ENCODE measurements at regions not wholly inside any gene's neighbourhood (a gene's known extent, or its start where the extent isn't known, plus 50 kb on each side); places are given as distances from the start of the nearest gene placed in this dataset.

- ATAC-seq (ENCODE audit: insufficient read depth, low FRiP score): no peak
- Histone ChIP-seq H3K9ac (ENCODE audit: insufficient read depth in 1 of 2, low read length in 2 of 2) (no peak overlapping the region), H3K4me3 (no peak overlapping the region), H3K27ac (ENCODE audit: low read depth in 1 of 2, low read length in 1 of 2) (no peak overlapping the region), H3K36me3 (ENCODE audit: control insufficient read depth in 4 of 4, insufficient read depth in 4 of 4, low read length in 4 of 4) (no peaks in the 10 kb centered on the region), H3K4me1 (ENCODE audit: control insufficient read depth in 5 of 5, insufficient read depth in 5 of 5, low read length in 5 of 5) (no peaks in the 10 kb centered on the region), H3K27me3 (ENCODE audit: control insufficient read depth in 3 of 3, insufficient read depth in 3 of 3, low read length in 2 of 3) (peaks cover 0 to 2% (median 0%) of the 10 kb centered on the region in 3 donors), H3K9me3 (ENCODE audit: control insufficient read depth in 4 of 4, insufficient read depth in 3 of 4, low read length in 3 of 4) (no peaks in the 10 kb centered on the region)
- WGBS, 2 donors: 89 to 93% methylated on average over 5 of the region's 5 CpGs
- TF ChIP-seq CTCF (IDR thresholded peaks at IDR 0.05; ENCODE audit: control extremely low read depth, extremely low read depth): no peak
- DNase-seq: no peak
Observed at GRCh38 chr5:180423598-180423997, 70.5 kb upstream of the GFPT2 start.

- Histone ChIP-seq H3K4me3 (no peak overlapping the region), H3K9ac (ENCODE audit: insufficient read depth in 1 of 2, low read length in 2 of 2) (no peak overlapping the region), H3K27me3 (ENCODE audit: control insufficient read depth in 3 of 3, insufficient read depth in 3 of 3, low read length in 2 of 3) (peaks cover 0 to 2% (median 0%) of the 10 kb centered on the region in 3 donors), H3K36me3 (ENCODE audit: control insufficient read depth in 4 of 4, insufficient read depth in 4 of 4, low read length in 4 of 4) (no peaks in the 10 kb centered on the region), H3K27ac (ENCODE audit: low read depth in 1 of 2, low read length in 1 of 2) (no peak overlapping the region), H3K4me1 (ENCODE audit: control insufficient read depth in 5 of 5, insufficient read depth in 5 of 5, low read length in 5 of 5) (no peaks in the 10 kb centered on the region), H3K9me3 (ENCODE audit: control insufficient read depth in 4 of 4, insufficient read depth in 3 of 4, low read length in 3 of 4) (no peaks in the 10 kb centered on the region)
- no peak for TF ChIP-seq CTCF (IDR thresholded peaks at IDR 0.05; ENCODE audit: control extremely low read depth, extremely low read depth)
- DNase-seq: no peak
- WGBS, 2 donors: 85 to 94% methylated on average over 7 of the region's 7 CpGs
- ATAC-seq (ENCODE audit: insufficient read depth, low FRiP score): no peak
Observed at GRCh38 chr5:180424094-180424493, 70.1 kb upstream of the CNOT6 start.

GRCh38 chr5:180428598-180428997 is 65.6 kb upstream of the CNOT6 start:
- H3K27ac ChIP-seq (ENCODE audit: low read depth in 1 of 2, low read length in 1 of 2): no peak overlapping the region
- WGBS, 2 donors: 89 to 94% methylated on average over 8 of the region's 8 CpGs
- H3K9me3 ChIP-seq (ENCODE audit: control insufficient read depth in 4 of 4, insufficient read depth in 3 of 4, low read length in 3 of 4): no peaks in the 10 kb centered on the region
- H3K9ac ChIP-seq (ENCODE audit: insufficient read depth in 1 of 2, low read length in 2 of 2): no peak overlapping the region
- no peaks in the 10 kb centered on the region for H3K4me1 ChIP-seq (ENCODE audit: control insufficient read depth in 5 of 5, insufficient read depth in 5 of 5, low read length in 5 of 5)
- DNase-seq: no peak
- peaks cover 0 to 2% (median 0%) of the 10 kb centered on the region in 3 donors for H3K27me3 ChIP-seq (ENCODE audit: control insufficient read depth in 3 of 3, insufficient read depth in 3 of 3, low read length in 2 of 3)
- H3K4me3 ChIP-seq: no peak overlapping the region
- H3K36me3 ChIP-seq (ENCODE audit: control insufficient read depth in 4 of 4, insufficient read depth in 4 of 4, low read length in 4 of 4): no peaks in the 10 kb centered on the region
- no peak for TF ChIP-seq CTCF (IDR thresholded peaks at IDR 0.05; ENCODE audit: control extremely low read depth, extremely low read depth)
- ATAC-seq (ENCODE audit: insufficient read depth, low FRiP score): no peak

- ATAC-seq (ENCODE audit: insufficient read depth, low FRiP score): no peak
- WGBS, 2 donors: 90 to 92% methylated on average over 27 of the region's 27 CpGs
Observed at GRCh38 chr5:180431932-180432331, 62.2 kb upstream of the CNOT6 start.

More at GRCh38 chr5:180431932-180432331, 62.2 kb upstream of the CNOT6 start:
- no peak overlapping the region for H3K9ac ChIP-seq (ENCODE audit: insufficient read depth in 1 of 2, low read length in 2 of 2)
- peaks cover 0 to 2% (median 0%) of the 10 kb centered on the region in 3 donors for H3K27me3 ChIP-seq (ENCODE audit: control insufficient read depth in 3 of 3, insufficient read depth in 3 of 3, low read length in 2 of 3)
- H3K4me3 ChIP-seq: no peak overlapping the region
- no peaks in the 10 kb centered on the region for H3K9me3 ChIP-seq (ENCODE audit: control insufficient read depth in 4 of 4, insufficient read depth in 3 of 4, low read length in 3 of 4)
- no peak overlapping the region for H3K27ac ChIP-seq (ENCODE audit: low read depth in 1 of 2, low read length in 1 of 2)
- no peaks in the 10 kb centered on the region for H3K36me3 ChIP-seq (ENCODE audit: control insufficient read depth in 4 of 4, insufficient read depth in 4 of 4, low read length in 4 of 4)
- H3K4me1 ChIP-seq (ENCODE audit: control insufficient read depth in 5 of 5, insufficient read depth in 5 of 5, low read length in 5 of 5): no peaks in the 10 kb centered on the region
- no peak for DNase-seq
- TF ChIP-seq CTCF (IDR thresholded peaks at IDR 0.05; ENCODE audit: control extremely low read depth, extremely low read depth): no peak
